ENCODE measurements at regions not wholly inside any gene's neighbourhood (a gene's known extent, or its start where the extent isn't known, plus 50 kb on each side); places are given as distances from the start of the nearest gene placed in this dataset.

DNA sequence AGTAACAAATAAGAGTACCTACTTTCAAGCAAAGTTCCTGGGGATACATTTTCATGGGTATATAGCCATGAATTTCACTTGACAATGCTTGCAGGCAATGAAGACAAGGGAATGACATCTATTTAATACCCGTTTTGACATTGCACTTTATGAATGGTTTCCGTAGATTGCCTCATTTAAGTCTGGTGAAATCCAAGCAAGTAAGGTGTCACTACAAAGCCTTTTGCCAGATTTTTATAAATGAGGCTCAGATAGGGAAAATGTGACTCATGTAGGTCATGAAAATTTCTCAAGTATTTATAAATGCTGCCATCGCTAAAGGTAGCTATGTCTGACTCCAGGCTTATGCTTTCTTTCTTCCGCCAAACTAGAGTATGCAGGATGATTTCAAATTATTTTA lies 644.3 kb downstream of the CDH8 start:
- Histone ChIP-seq H3K9me3 (ENCODE audit: low read depth, low read length) (no peaks in the 10 kb centered on the region), H4K20me1 (ENCODE audit: insufficient read depth, low read length) (no peaks in the 10 kb centered on the region), H2AFZ (ENCODE audit: low read length) (no peak overlapping the region), H3K4me1 (ENCODE audit: insufficient read depth, low read length) (no peaks in the 10 kb centered on the region), H3K4me3 (ENCODE audit: insufficient read depth, low read length) (no peak overlapping the region), H3K79me2 (ENCODE audit: insufficient read depth, low read length) (no peaks in the 10 kb centered on the region), H3K4me2 (ENCODE audit: insufficient read depth, low read length) (no peak overlapping the region), H3K36me3 (ENCODE audit: insufficient read depth, low read length) (no peaks in the 10 kb centered on the region), H3K27me3 (ENCODE audit: insufficient read depth, low read length) (no peaks in the 10 kb centered on the region), H3K27ac (ENCODE audit: low read depth, low read length) (no peak overlapping the region)
- DNase-seq (ENCODE audit: insufficient read length, low spot score, missing footprints): no peak
- no peak for TF ChIP-seq CTCF (IDR thresholded peaks at IDR 0.05; ENCODE audit: extremely low read depth, low read depth, low read length)

- Histone ChIP-seq H3K27ac (ENCODE audit: low read depth, low read length) (no peak overlapping the region), H3K36me3 (ENCODE audit: insufficient read depth, low read length) (no peaks in the 10 kb centered on the region), H3K27me3 (ENCODE audit: insufficient read depth, low read length) (no peaks in the 10 kb centered on the region), H3K4me3 (ENCODE audit: insufficient read depth, low read length) (no peak overlapping the region), H3K4me2 (ENCODE audit: insufficient read depth, low read length) (no peak overlapping the region), H3K79me2 (ENCODE audit: insufficient read depth, low read length) (no peaks in the 10 kb centered on the region), H2AFZ (ENCODE audit: low read length) (no peak overlapping the region), H3K4me1 (ENCODE audit: insufficient read depth, low read length) (no peaks in the 10 kb centered on the region), H4K20me1 (ENCODE audit: insufficient read depth, low read length) (no peaks in the 10 kb centered on the region), H3K9me3 (ENCODE audit: low read depth, low read length) (no peaks in the 10 kb centered on the region)
- no peak for TF ChIP-seq CTCF (IDR thresholded peaks at IDR 0.05; ENCODE audit: extremely low read depth, low read depth, low read length)
- DNase-seq (ENCODE audit: insufficient read length, low spot score, missing footprints): no peak
Measured at GRCh38 chr16:61390965-61391637, 645.1 kb downstream of the CDH8 start.

DNA sequence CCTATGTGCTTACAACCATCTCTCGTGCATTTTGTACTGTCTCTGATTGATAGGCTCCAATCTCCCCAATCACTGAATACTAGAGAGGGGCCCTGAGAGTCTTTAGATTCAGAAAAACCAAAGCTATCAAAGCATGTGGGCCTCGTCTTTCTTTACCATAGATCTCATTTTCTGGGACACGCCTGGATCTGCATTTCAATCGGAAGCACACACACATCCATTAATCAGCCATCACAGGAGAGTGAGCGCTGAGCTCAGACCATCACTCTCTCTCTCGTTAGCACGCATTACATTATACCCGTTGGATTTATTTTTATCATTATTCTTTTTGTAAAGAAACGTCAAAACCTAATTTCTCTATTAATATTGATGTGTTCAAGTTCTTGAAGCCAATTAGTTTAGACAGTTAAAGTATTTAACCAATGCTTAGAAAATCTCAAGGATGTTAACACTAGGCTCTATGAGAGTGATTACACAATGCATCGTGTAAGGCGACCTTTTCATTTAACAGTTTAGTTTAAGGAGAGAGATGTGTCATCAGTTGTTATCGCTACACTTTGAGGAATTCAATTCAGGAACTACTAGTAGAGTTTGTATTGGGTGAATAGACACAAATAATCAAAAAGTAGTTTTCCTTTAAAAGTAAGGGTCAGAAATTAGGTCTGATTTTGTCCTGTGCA lies 650.7 kb downstream of the CDH8 start:
- Histone ChIP-seq H4K20me1 (ENCODE audit: insufficient read depth, low read length) (no peaks in the 10 kb centered on the region), H3K9me3 (ENCODE audit: low read depth, low read length) (peaks cover 2% of the 10 kb centered on the region), H3K27me3 (ENCODE audit: insufficient read depth, low read length) (no peaks in the 10 kb centered on the region), H2AFZ (ENCODE audit: low read length) (no peak overlapping the region), H3K36me3 (ENCODE audit: insufficient read depth, low read length) (no peaks in the 10 kb centered on the region), H3K27ac (ENCODE audit: low read depth, low read length) (no peak overlapping the region), H3K79me2 (ENCODE audit: insufficient read depth, low read length) (no peaks in the 10 kb centered on the region), H3K4me2 (ENCODE audit: insufficient read depth, low read length) (no peak overlapping the region), H3K4me3 (ENCODE audit: insufficient read depth, low read length) (no peak overlapping the region), H3K4me1 (ENCODE audit: insufficient read depth, low read length) (no peaks in the 10 kb centered on the region)
- no peak for DNase-seq (ENCODE audit: insufficient read length, low spot score, missing footprints)
- no peak for TF ChIP-seq CTCF (IDR thresholded peaks at IDR 0.05; ENCODE audit: extremely low read depth, low read depth, low read length)

DNA sequence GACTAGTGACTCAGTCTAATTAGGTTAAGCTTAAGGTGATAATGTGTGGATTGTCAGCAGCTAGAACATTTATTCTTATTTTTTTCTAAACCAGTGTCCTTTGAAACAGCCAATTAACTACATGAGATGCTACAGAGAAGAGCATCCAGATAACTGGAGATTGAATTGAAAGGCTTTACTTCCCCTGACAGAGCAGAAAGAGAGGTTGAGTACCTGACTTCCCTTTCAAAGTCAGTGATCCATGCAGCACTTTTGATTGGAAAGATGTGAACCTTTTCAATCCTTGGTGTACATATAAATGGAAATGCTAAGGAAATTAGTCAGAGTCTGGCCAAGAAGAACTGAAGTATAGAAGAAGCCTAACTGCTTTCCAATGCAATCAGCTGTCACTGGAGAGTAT lies 653.8 kb downstream of the CDH8 start:
- DNase-seq (ENCODE audit: insufficient read length, low spot score, missing footprints): peak; percentile 44
- Histone ChIP-seq H3K4me3 (ENCODE audit: insufficient read depth, low read length) (no peak overlapping the region), H3K36me3 (ENCODE audit: insufficient read depth, low read length) (no peaks in the 10 kb centered on the region), H3K27me3 (ENCODE audit: insufficient read depth, low read length) (no peaks in the 10 kb centered on the region), H3K27ac (ENCODE audit: low read depth, low read length) (no peak overlapping the region), H3K9me3 (ENCODE audit: low read depth, low read length) (peaks cover 2% of the 10 kb centered on the region), H3K79me2 (ENCODE audit: insufficient read depth, low read length) (no peaks in the 10 kb centered on the region), H3K4me2 (ENCODE audit: insufficient read depth, low read length) (no peak overlapping the region), H4K20me1 (ENCODE audit: insufficient read depth, low read length) (no peaks in the 10 kb centered on the region), H2AFZ (ENCODE audit: low read length) (no peak overlapping the region), H3K4me1 (ENCODE audit: insufficient read depth, low read length) (no peaks in the 10 kb centered on the region)
- TF ChIP-seq CTCF (IDR thresholded peaks at IDR 0.05; ENCODE audit: extremely low read depth, low read depth, low read length): no peak
